Stimulated activated CD8-positive, alpha-beta memory T cell treated with anti-CD3 and anti-CD28 coated beads, Interleukin-12 subunit alpha, Interleukin-12 subunit beta, amount 100 ng/mL, for 24 hours (primary cell): ENCODE measurements at regions not wholly inside any gene's neighbourhood (a gene's known extent, or its start where the extent isn't known, plus 50 kb on each side); places are given as distances from the start of the nearest gene placed in this dataset.

Experiments
- DNase-seq: peaks from one replicate; pipeline ENCODE4 v3.0.0-alpha.2; 2020; ENCODE audit errors: extremely low read depth

DNA sequence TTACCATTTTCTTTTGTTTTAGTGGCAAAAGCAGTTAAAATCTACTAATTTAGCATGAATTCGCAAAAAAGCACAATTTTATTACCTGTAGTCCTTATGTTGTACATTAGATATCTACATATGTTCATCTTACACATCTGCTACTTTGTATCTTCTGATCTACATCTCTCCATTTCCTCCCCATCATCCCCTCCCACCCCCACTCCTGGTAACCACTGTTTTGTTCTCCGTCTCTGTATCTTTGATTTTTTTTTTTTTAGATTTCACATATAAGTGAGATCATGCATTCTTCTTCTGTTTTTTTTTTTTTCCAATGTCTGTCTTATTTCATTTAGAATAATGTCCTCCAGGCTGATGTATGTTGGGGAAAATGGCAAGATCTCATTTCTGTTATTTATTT is 922.7 kb downstream of the VRK1 start:
- DNase-seq = no peak

DNA sequence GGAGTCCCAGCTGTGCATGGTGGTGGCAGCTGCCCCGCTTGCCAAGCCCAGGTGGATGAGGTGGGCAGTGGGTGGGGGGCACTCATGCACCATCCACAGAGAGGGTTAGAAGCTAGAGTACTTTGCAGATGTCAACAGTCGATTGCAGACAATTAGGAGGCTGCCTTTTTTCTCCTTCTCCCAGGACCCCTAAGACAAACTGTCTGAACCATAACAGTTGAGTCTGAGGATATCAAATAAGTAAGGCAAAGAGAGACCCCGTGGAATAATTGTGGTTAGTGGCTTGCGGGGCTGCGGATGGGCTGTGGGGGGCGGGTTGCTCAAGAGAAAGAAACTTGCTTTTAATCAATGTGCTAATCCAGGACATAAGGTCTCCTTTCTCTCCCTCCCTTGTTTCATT is 926.2 kb downstream of the VRK1 start:
- DNase-seq = no peak

DNA sequence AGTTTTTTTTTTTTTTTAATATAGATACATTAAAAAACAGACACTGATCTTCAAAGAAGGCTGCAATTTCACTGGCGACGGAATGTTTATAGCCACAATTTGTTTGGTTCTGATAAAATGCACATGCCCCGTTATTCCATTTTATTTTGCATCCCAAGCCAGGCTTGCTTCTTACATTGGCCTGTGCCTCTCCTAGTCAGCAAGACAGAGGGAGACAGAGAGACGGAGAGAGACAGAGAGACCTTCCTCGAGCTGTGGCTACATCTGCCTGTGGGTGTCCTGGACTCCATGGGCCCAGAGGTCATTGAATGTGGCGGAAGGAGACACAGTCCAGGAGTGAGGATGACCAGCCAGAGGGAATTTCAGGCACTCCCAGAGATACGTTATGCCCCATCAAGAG is 926.6 kb downstream of the VRK1 start:
- no peak for DNase-seq

DNA sequence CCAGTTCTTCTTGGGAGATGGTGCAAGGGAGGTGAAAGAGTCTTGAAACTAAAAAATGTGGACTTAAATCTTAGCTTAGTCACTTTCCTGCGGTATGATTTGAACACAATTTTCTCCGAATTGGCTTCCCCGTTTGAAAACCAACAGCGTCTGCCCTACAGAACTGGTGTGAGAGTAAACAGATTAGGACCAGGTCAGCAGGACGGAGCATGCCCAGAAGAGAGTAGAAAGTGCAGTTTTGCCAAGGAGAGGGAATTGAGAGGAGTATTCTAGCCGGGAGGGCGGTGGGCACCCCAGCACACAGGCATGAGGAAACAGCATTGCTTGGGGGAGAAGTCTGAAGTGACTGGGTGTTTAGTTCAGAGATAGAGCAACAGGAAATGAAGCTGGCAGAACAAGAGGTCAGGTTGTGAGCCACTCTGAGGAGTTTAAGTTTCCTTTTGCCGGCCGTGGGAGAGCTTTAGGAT is 927.1 kb downstream of the VRK1 start:
- DNase-seq = no peak

DNA sequence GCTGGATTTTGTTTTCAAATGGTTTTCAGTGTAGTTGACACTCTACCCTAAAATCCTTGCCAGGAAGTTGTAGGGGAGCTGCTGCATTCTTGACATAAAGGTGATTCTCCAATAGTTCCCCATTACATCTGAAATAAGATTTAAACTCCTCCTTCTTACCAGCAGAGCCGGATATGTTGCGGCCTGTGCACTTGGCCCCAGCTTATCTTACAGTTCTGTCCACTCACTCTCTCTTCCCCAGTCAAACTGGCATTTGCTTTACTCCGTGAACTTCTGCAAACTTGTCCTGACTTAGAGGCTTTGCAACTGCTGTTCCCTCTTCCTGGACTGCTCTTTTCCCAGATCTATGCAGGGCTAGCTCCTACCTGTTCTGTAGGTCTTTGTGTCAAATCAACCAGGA is 929.5 kb downstream of the VRK1 start:
- no peak for DNase-seq

DNA sequence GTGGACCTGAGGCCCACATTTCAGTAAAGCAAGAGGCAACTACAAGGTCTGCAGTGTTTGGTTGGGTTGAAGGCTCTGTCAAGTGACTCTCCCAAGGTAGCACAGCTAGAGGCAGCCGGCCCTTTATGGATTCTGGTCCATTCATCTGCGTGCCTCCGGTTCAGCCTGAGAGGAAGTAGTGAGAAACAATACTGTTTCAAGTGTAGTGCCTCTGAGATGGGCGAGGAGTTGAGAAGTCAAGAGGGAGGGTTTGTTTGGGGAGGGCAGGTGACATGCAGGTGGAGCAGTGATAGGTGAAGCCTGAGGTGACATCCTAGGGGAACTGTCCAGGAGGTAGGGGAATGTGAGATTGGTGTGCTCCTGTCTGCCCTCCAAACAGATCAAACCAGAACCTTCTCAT is 933.5 kb downstream of the VRK1 start:
- no peak for DNase-seq

- DNase-seq = no peak
Measured at GRCh38 chr14:97731800-97732199, 934.6 kb downstream of the VRK1 start.

DNA sequence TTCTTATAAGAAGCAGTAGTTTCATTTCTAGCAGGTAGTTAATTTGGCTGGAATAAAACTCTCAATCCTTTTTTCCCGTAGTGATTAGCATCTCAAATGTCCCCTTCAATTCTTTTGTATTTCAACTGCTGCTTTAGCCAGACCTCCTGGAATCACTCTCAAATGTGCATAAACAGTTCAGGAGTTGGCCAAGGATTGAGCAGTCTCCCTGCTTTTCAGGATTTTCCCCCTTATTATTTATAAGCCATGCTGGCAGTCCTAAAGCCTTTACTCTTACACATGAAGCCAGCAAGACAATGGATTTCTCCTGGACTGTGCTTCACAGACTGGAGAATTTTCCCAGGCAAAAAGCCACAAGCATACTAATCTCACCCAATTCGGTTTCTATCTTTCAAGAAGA is 950.1 kb downstream of the VRK1 start:
- no peak for DNase-seq

DNA sequence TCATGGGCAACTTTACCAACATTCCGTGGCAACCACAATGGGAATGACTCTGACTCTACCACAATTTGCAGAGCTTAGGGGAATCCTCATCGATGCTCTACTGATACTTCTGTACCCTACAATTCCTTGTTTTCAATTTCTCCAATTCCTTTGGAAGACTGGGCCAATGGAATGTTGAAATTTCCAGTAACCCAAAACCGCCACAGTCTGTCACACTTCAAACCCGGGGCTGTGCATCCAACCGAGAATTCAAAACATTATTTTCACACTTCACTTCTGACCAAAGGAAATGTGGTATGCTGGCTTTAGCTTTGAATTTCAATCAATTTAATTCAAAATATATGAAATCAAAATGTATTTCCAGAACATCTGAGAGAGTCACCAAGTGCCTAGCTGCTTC is 951.4 kb downstream of the VRK1 start:
- DNase-seq = no peak

GRCh38 chr14:97757491-97757890 is 960.3 kb downstream of the VRK1 start:
- DNase-seq = no peak

- DNase-seq = no peak
Measured at GRCh38 chr14:97760050-97760449, 962.9 kb downstream of the VRK1 start.

DNA sequence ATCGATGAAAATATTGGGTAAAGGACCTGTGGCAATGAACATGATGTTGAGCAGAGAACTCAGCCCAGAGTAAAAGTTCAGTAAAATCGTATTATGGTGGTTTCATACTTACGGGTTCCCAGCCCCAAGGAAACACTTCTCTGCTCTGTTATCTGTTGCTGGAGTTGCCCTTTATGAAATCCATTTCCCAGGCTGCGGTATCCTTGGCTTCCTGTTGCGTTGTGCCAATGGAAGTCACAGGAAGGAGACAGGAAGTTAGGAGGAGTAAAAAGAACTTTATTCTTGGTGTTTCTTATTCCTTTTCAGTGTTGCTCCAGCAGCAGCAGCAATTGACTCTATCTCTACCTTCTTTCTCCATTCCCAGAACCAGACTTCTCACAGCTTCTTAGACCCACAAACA is 965.2 kb downstream of the VRK1 start:
- DNase-seq = no peak

DNA sequence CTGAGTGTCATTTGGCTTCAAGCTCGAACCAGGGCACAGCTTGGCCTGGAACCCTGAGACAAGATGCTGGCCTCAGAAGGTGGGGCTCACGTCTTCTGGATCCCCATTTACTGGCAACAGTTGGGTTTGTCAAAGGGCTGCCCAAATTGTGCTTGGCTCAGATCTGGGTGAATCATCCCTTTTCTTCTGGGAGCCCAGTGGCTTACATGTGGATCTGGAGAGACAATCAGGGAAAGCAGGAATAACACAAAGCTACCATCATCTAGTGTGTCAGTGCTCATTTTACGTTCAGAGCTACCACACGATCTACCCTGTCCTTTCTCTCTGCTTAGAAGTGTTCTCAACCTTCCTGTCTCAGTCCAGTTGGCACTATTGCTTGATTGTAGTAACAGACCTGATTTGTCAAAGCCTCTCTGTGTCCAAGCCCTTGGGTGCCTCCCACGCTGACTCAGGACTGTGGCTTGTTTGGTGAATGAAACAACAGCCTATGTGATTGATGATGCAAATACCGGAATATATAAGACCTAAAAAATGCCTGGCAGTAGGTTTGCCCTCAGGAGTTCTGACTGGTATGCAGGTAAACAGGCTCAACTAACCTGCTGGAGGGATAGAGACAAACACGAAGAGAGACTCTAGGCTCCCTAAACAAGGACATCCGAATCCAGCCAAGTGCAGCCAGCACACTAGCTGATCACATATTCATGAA is 974.3 kb downstream of the VRK1 start:
- DNase-seq = no peak

DNA sequence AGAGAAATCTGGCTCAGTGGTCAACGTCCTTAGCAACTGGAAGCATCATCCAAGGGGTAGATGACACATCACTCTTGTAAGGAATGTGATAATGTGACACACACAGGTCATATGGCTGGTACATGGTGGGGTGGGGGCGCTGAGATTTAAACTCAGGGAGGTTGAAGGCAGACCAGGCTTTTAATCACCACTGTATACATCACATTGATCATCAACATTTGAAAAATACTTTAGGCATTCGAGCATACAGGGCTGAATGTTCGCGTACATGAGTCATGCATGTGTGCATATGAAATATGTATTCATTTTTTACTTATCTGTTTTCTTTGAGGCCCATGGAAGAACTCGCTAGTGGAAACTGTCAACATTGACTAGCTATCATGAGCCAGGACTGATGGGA is 976.4 kb downstream of the VRK1 start:
- DNase-seq = no peak

- no peak for DNase-seq
Measured at GRCh38 chr14:97776890-97777558, 979.8 kb downstream of the VRK1 start.

DNA sequence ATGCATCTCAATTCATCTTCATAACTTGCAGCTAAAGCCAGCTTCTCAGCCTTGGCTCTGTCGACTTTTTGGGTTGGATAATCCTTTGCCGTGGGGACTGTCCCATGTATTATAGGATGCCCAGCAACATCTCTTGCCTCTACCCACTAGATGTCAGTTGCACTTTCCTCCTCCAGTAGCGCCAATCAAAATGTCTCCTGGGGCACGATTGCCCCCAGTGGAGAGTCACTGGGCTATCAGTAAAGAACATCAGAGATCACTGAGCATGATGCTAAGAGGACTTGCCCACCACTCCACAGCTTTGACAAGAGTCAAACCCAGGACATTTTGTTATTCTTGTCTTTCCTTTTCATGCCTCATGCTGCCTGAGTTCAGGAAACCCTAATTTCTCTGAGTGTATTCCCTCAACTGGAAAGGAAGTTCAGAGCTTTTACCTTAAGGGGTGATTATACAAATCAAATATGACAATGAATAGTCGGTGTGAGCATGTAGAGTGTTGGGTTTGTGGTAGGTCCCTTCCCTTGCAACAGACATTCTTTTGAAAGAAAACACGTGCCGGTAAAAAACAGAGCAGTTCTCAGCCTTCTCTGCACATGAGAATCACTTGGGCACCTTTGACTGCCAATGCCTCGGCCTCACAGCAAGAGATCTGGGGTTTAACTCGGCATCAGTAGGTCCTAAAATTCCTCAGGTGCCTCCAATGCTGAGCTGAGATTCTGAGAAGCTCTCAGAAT is 980.6 kb downstream of the VRK1 start:
- DNase-seq = no peak

DNA sequence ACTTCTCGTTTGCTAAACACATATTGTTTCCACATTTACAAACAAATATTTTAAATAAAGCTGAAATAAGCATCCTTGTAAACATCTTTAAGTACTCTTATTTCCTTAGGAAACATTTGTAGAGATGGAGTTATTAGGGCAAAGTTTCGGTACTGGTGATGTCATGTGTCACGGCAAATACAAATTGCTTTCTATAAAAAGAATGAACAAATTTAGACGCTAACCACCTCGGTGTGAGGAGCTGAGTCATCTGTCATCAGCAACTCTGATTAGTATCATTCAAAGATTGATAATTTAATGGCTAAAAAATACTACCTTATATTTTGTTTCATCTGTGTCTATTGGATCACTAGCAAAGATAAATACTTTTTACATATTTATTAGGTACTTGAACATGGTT is 982.0 kb downstream of the VRK1 start:
- DNase-seq = no peak

DNA sequence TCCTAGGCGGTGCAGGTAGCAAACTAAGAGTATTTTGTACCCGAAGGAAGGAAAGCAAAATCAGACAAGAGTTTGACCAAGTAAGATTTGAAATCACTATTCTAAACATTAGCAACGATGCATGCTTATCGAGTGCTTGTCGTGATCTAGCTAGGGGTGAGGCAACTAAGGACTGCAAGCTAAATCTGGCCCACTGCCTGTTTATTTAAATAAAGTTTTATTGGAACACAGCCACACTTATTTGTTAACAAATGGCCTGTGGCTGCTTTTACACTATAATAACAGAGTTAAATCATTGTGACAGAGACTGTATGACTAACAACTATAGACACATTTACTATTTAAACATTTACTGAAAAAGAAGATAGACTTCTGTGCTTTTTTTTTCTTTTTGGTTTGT is 983.6 kb downstream of the VRK1 start:
- DNase-seq = no peak

- no peak for DNase-seq
Measured at GRCh38 chr14:97781961-97782360, 984.8 kb downstream of the VRK1 start.

GRCh38 chr14:97782871-97783414 is 985.8 kb downstream of the VRK1 start:
- no peak for DNase-seq

DNA sequence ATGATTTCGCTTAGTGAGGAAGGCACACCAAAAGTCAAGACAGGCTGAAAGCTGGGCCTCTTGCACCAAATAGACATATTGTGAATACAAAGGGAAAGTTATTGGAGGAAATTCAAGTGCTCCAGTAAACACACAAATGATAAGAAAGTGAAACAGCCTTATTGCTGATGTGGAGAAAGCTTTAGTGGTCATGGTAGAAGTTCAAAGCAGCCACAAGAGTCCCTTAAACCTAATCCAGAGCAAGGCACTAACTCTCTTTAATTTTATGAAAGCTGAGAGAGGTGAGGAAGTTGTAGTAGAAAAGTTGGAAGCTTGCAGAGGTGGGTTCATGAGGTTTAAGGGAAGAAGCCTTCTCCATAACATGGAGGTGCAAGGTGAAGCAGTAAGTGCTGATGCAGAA is 988.3 kb downstream of the VRK1 start:
- no peak for DNase-seq

- DNase-seq = no peak
Measured at GRCh38 chr14:97788364-97788763, 991.2 kb downstream of the VRK1 start.
